ENCODE measurements at regions not wholly inside any gene's neighbourhood (a gene's known extent, or its start where the extent isn't known, plus 50 kb on each side); places are given as distances from the start of the nearest gene placed in this dataset.

GRCh38 chr4:81638698-81639097, 167.0 kb upstream of the RASGEF1B start:
- H3K79me2 ChIP-seq (ENCODE audit: control insufficient read depth, insufficient read depth, low read length) = no peaks in the 10 kb centered on the region
- no peaks in the 10 kb centered on the region for H3K79me1 ChIP-seq (ENCODE audit: low read length)

GRCh38 chr4:81635739-81636138, 164.0 kb upstream of the RASGEF1B start:
- Histone ChIP-seq H4K5ac (ENCODE audit: low read length) (no peak overlapping the region), H3K27ac (ENCODE audit: low read depth, low read length) (no peak overlapping the region), H3K4ac (ENCODE audit: low read depth, low read length) (no peak overlapping the region), H4K8ac (ENCODE audit: low read depth, low read length) (no peak overlapping the region), H3K4me2 (ENCODE audit: low read length) (no peak overlapping the region), H2BK15ac (replicated peaks; ENCODE audit: low read depth) (no peak overlapping the region), H3K79me2 (ENCODE audit: control insufficient read depth, insufficient read depth, low read length) (no peaks in the 10 kb centered on the region), H2AK5ac (ENCODE audit: low read length) (no peak overlapping the region), H3K18ac (ENCODE audit: low read length) (no peak overlapping the region), H2BK5ac (ENCODE audit: low read length) (no peak overlapping the region), H3K4me3 (ENCODE audit: low read length) (no peak overlapping the region), H3K9ac (ENCODE audit: low read length) (no peak overlapping the region), H3K56ac (ENCODE audit: low read length) (no peak overlapping the region), H2BK120ac (ENCODE audit: low read depth, low read length) (no peak overlapping the region), H3K79me1 (ENCODE audit: low read length) (no peaks in the 10 kb centered on the region), H3K36me3 (ENCODE audit: control insufficient read depth, insufficient read depth, low read length) (no peaks in the 10 kb centered on the region), H3K4me1 (ENCODE audit: control insufficient read depth, low read depth, low read length) (no peaks in the 10 kb centered on the region), H3K27me3 (ENCODE audit: insufficient read depth, low read length, poor library complexity) (no peaks in the 10 kb centered on the region), H3K23ac (ENCODE audit: low read length) (no peak overlapping the region)
- no CpG with 5 or more reads among the region's 6 CpGs for WGBS (ENCODE audit: extremely low coverage, insufficient coverage, low lambda C conversion rate)
- no peak for DNase-seq

More at GRCh38 chr4:81638698-81639097, 167.0 kb upstream of the RASGEF1B start:
- Histone ChIP-seq H4K5ac (ENCODE audit: low read length) (no peak overlapping the region), H3K4me2 (ENCODE audit: low read length) (no peak overlapping the region), H3K27me3 (ENCODE audit: insufficient read depth, low read length, poor library complexity) (no peaks in the 10 kb centered on the region), H3K4me3 (ENCODE audit: low read length) (no peak overlapping the region), H3K18ac (ENCODE audit: low read length) (no peak overlapping the region), H3K4ac (ENCODE audit: low read depth, low read length) (no peak overlapping the region), H2BK120ac (ENCODE audit: low read depth, low read length) (no peak overlapping the region), H3K4me1 (ENCODE audit: control insufficient read depth, low read depth, low read length) (no peaks in the 10 kb centered on the region), H3K56ac (ENCODE audit: low read length) (no peak overlapping the region), H2BK15ac (replicated peaks; ENCODE audit: low read depth) (no peak overlapping the region), H3K27ac (ENCODE audit: low read depth, low read length) (no peak overlapping the region), H3K9ac (ENCODE audit: low read length) (no peak overlapping the region), H2BK5ac (ENCODE audit: low read length) (no peak overlapping the region), H2AK5ac (ENCODE audit: low read length) (no peak overlapping the region), H3K36me3 (ENCODE audit: control insufficient read depth, insufficient read depth, low read length) (no peaks in the 10 kb centered on the region), H4K8ac (ENCODE audit: low read depth, low read length) (no peak overlapping the region), H3K23ac (ENCODE audit: low read length) (no peak overlapping the region)
- no CpG with 5 or more reads among the region's 1 CpG for WGBS (ENCODE audit: extremely low coverage, insufficient coverage, low lambda C conversion rate)
- DNase-seq = no peak

GRCh38 chr4:81634766-81635549, 163.3 kb upstream of the RASGEF1B start:
- H3K56ac ChIP-seq (ENCODE audit: low read length) = no peak overlapping the region
- H3K4me1 ChIP-seq (ENCODE audit: control insufficient read depth, low read depth, low read length) = no peaks in the 10 kb centered on the region
- H3K79me2 ChIP-seq (ENCODE audit: control insufficient read depth, insufficient read depth, low read length) = no peaks in the 10 kb centered on the region
- no peak overlapping the region for H2BK5ac ChIP-seq (ENCODE audit: low read length)
- H3K18ac ChIP-seq (ENCODE audit: low read length) = no peak overlapping the region
- H3K4me3 ChIP-seq (ENCODE audit: low read length) = no peak overlapping the region
- no peak overlapping the region for H3K4me2 ChIP-seq (ENCODE audit: low read length)
- no peak overlapping the region for H3K4ac ChIP-seq (ENCODE audit: low read depth, low read length)
- no peak overlapping the region for H2BK15ac ChIP-seq (replicated peaks; ENCODE audit: low read depth)
- no peak overlapping the region for H2AK5ac ChIP-seq (ENCODE audit: low read length)
- no peaks in the 10 kb centered on the region for H3K36me3 ChIP-seq (ENCODE audit: control insufficient read depth, insufficient read depth, low read length)
- H4K5ac ChIP-seq (ENCODE audit: low read length) = no peak overlapping the region
- no CpG with 5 or more reads among the region's 1 CpG for WGBS (ENCODE audit: extremely low coverage, insufficient coverage, low lambda C conversion rate)
- no peak for DNase-seq
- H3K27ac ChIP-seq (ENCODE audit: low read depth, low read length) = no peak overlapping the region
- H2BK120ac ChIP-seq (ENCODE audit: low read depth, low read length) = no peak overlapping the region
- H3K9ac ChIP-seq (ENCODE audit: low read length) = no peak overlapping the region
- H3K27me3 ChIP-seq (ENCODE audit: insufficient read depth, low read length, poor library complexity) = no peaks in the 10 kb centered on the region
- no peaks in the 10 kb centered on the region for H3K79me1 ChIP-seq (ENCODE audit: low read length)
- no peak overlapping the region for H3K23ac ChIP-seq (ENCODE audit: low read length)
- H4K8ac ChIP-seq (ENCODE audit: low read depth, low read length) = no peak overlapping the region

GRCh38 chr4:81634165-81634564, 162.5 kb upstream of the RASGEF1B start:
- Histone ChIP-seq H3K56ac (ENCODE audit: low read length) (no peak overlapping the region), H3K4me3 (ENCODE audit: low read length) (no peak overlapping the region), H3K4me1 (ENCODE audit: control insufficient read depth, low read depth, low read length) (no peaks in the 10 kb centered on the region), H3K27me3 (ENCODE audit: insufficient read depth, low read length, poor library complexity) (no peaks in the 10 kb centered on the region), H3K4me2 (ENCODE audit: low read length) (no peak overlapping the region), H3K36me3 (ENCODE audit: control insufficient read depth, insufficient read depth, low read length) (no peaks in the 10 kb centered on the region), H2AK5ac (ENCODE audit: low read length) (no peak overlapping the region), H2BK5ac (ENCODE audit: low read length) (no peak overlapping the region), H3K9ac (ENCODE audit: low read length) (no peak overlapping the region), H3K4ac (ENCODE audit: low read depth, low read length) (no peak overlapping the region), H4K5ac (ENCODE audit: low read length) (no peak overlapping the region), H2BK15ac (replicated peaks; ENCODE audit: low read depth) (no peak overlapping the region), H3K27ac (ENCODE audit: low read depth, low read length) (no peak overlapping the region), H3K18ac (ENCODE audit: low read length) (no peak overlapping the region), H3K79me1 (ENCODE audit: low read length) (no peaks in the 10 kb centered on the region), H3K23ac (ENCODE audit: low read length) (no peak overlapping the region), H2BK120ac (ENCODE audit: low read depth, low read length) (no peak overlapping the region), H3K79me2 (ENCODE audit: control insufficient read depth, insufficient read depth, low read length) (no peaks in the 10 kb centered on the region), H4K8ac (ENCODE audit: low read depth, low read length) (no peak overlapping the region)
- WGBS (ENCODE audit: extremely low coverage, insufficient coverage, low lambda C conversion rate) = no CpG with 5 or more reads among the region's 4 CpGs
- no peak for DNase-seq

GRCh38 chr4:81632581-81633299, 161.0 kb upstream of the RASGEF1B start:
- Histone ChIP-seq H2BK15ac (replicated peaks; ENCODE audit: low read depth) (no peak overlapping the region), H3K4me2 (ENCODE audit: low read length) (no peak overlapping the region), H3K36me3 (ENCODE audit: control insufficient read depth, insufficient read depth, low read length) (no peaks in the 10 kb centered on the region), H3K27me3 (ENCODE audit: insufficient read depth, low read length, poor library complexity) (no peaks in the 10 kb centered on the region), H2AK5ac (ENCODE audit: low read length) (no peak overlapping the region), H3K9ac (ENCODE audit: low read length) (no peak overlapping the region), H3K27ac (ENCODE audit: low read depth, low read length) (peak overlapping the region; percentile 13), H3K79me2 (ENCODE audit: control insufficient read depth, insufficient read depth, low read length) (no peaks in the 10 kb centered on the region), H4K5ac (ENCODE audit: low read length) (no peak overlapping the region), H2BK120ac (ENCODE audit: low read depth, low read length) (no peak overlapping the region), H3K4ac (ENCODE audit: low read depth, low read length) (no peak overlapping the region), H3K56ac (ENCODE audit: low read length) (no peak overlapping the region), H3K23ac (ENCODE audit: low read length) (no peak overlapping the region), H3K18ac (ENCODE audit: low read length) (peak overlapping the region; percentile 69), H3K4me3 (ENCODE audit: low read length) (no peak overlapping the region), H3K4me1 (ENCODE audit: control insufficient read depth, low read depth, low read length) (no peaks in the 10 kb centered on the region), H4K8ac (ENCODE audit: low read depth, low read length) (no peak overlapping the region), H2BK5ac (ENCODE audit: low read length) (no peak overlapping the region), H3K79me1 (ENCODE audit: low read length) (no peaks in the 10 kb centered on the region)
- no CpG with 5 or more reads among the region's 9 CpGs for WGBS (ENCODE audit: extremely low coverage, insufficient coverage, low lambda C conversion rate)
- DNase-seq = no peak

Data from mesendoderm (in vitro differentiated cells).